ENCODE measurements at regions not wholly inside any gene's neighbourhood (a gene's known extent, or its start where the extent isn't known, plus 50 kb on each side); places are given as distances from the start of the nearest gene placed in this dataset.
A peak's percentile ranks its signal among the peaks of the same experiment; 100 is the strongest.

GRCh38 chr15:85959611-85960010 is 120.1 kb upstream of the AGBL1 start:
- Mint-ChIP-seq H3K27ac (no peak overlapping the region), H3K4me1 (ENCODE audit: low read depth in 2 of 2) (peaks cover 3 to 10% of the 10 kb centered on the region in 2 donors), H3K9me3 (no peaks in the 10 kb centered on the region), H3K4me3 (no peak overlapping the region), H3K36me3 (ENCODE audit: insufficient read depth) (no peaks in the 10 kb centered on the region), H3K27me3 (peaks cover 9 to 11% of the 10 kb centered on the region in 2 donors)
- no peak for DNase-seq
- ATAC-seq (replicated peaks), result no peak

DNA sequence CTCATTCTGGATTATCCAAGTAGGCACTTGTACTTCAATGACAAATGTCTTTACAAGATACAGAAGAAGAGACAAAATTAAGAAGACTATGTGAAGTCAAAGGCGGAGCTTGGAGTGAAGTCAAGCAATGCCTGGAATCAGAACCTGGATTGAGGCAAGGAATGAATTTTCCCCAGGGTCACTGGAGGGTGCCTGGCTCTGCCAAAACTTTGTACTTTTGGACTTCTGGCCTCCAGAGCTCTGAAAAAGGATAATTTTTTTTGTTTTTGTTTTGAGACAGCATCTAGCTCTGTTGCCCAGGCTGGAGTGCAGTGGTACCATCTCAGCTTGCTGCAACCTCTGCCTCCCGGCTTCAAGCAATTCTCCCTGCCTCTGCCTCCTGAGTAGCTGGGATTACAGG is 119.3 kb upstream of the AGBL1 start:
- peaks cover 11 to 15% of the 10 kb centered on the region in 2 donors for H3K27me3 Mint-ChIP-seq
- H3K9me3 Mint-ChIP-seq, result no peaks in the 10 kb centered on the region
- ATAC-seq (replicated peaks), result no peak
- no peaks in the 10 kb centered on the region for H3K36me3 Mint-ChIP-seq (ENCODE audit: insufficient read depth)
- no peak for DNase-seq
- no peak overlapping the region for H3K27ac Mint-ChIP-seq
- H3K4me3 Mint-ChIP-seq, result no peak overlapping the region
- H3K4me1 Mint-ChIP-seq (ENCODE audit: low read depth in 2 of 2), result peaks cover 1 to 9% of the 10 kb centered on the region in 2 donors

- Mint-ChIP-seq H3K36me3 (ENCODE audit: insufficient read depth) (no peaks in the 10 kb centered on the region), H3K4me1 (ENCODE audit: low read depth in 2 of 2) (peaks cover 0 to 4% of the 10 kb centered on the region in 2 donors), H3K27me3 (peaks cover 18 to 21% of the 10 kb centered on the region in 2 donors), H3K27ac (no peak overlapping the region), H3K4me3 (no peak overlapping the region), H3K9me3 (no peaks in the 10 kb centered on the region)
- DNase-seq (no peak), ATAC-seq (replicated peaks) (no peak)
Measured at GRCh38 chr15:85961821-85962220, 117.8 kb upstream of the AGBL1 start.

DNA sequence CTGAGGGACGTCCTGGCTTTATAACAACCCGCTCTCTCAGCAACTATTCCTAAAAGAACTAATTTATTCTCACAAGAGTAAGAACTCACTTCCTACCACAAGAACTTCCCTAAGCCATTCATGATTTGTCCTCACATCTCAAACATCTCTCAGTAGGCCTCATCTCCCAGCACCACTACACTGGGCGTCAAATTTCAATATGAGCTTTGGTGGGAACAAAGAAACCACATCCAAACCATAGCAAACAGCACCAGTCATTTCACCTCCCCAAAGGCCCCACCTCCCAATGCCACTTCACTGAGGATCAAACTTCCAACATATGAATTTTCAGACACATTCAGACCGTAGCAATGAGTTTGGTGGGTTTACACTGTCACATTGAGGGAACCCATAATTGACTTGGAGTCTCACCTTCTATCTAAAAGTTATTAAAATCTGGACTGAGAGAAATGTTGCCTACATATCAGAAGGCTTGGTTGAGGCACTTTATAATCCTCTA is 116.4 kb upstream of the AGBL1 start:
- ATAC-seq (replicated peaks) (no peak), DNase-seq (no peak)
- H3K9me3 Mint-ChIP-seq, result no peaks in the 10 kb centered on the region
- no peaks in the 10 kb centered on the region for H3K36me3 Mint-ChIP-seq (ENCODE audit: insufficient read depth)
- peaks cover 16 to 18% of the 10 kb centered on the region in 2 donors for H3K27me3 Mint-ChIP-seq
- H3K4me1 Mint-ChIP-seq (ENCODE audit: low read depth in 2 of 2), result peaks cover 0 to 4% of the 10 kb centered on the region in 2 donors
- H3K27ac Mint-ChIP-seq, result no peak overlapping the region
- H3K4me3 Mint-ChIP-seq, result no peak overlapping the region

- Mint-ChIP-seq H3K4me1 (ENCODE audit: low read depth in 2 of 2) (peaks cover 0 to 4% of the 10 kb centered on the region in 2 donors), H3K36me3 (ENCODE audit: insufficient read depth) (no peaks in the 10 kb centered on the region), H3K4me3 (no peak overlapping the region), H3K27ac (no peak overlapping the region), H3K27me3 (peaks cover 12 to 15% of the 10 kb centered on the region in 2 donors), H3K9me3 (no peaks in the 10 kb centered on the region)
- no peak for ATAC-seq (replicated peaks)
- DNase-seq, result no peak
Measured at GRCh38 chr15:85964471-85964870, 115.2 kb upstream of the AGBL1 start.

- H3K36me3 Mint-ChIP-seq (ENCODE audit: insufficient read depth), result no peaks in the 10 kb centered on the region
- H3K9me3 Mint-ChIP-seq, result no peaks in the 10 kb centered on the region
- H3K4me1 Mint-ChIP-seq (ENCODE audit: low read depth in 2 of 2), result peaks cover 0 to 4% of the 10 kb centered on the region in 2 donors
- no peak overlapping the region for H3K27ac Mint-ChIP-seq
- ATAC-seq (replicated peaks) (no peak), DNase-seq (no peak)
- no peak overlapping the region for H3K4me3 Mint-ChIP-seq
- peaks cover 12 to 15% of the 10 kb centered on the region in 2 donors for H3K27me3 Mint-ChIP-seq
Measured at GRCh38 chr15:85967553-85967952, 112.1 kb upstream of the AGBL1 start.

GRCh38 chr15:85972805-85973540 is 106.7 kb upstream of the AGBL1 start:
- ATAC-seq (replicated peaks), result no peak
- no peak overlapping the region for H3K27ac Mint-ChIP-seq

DNA sequence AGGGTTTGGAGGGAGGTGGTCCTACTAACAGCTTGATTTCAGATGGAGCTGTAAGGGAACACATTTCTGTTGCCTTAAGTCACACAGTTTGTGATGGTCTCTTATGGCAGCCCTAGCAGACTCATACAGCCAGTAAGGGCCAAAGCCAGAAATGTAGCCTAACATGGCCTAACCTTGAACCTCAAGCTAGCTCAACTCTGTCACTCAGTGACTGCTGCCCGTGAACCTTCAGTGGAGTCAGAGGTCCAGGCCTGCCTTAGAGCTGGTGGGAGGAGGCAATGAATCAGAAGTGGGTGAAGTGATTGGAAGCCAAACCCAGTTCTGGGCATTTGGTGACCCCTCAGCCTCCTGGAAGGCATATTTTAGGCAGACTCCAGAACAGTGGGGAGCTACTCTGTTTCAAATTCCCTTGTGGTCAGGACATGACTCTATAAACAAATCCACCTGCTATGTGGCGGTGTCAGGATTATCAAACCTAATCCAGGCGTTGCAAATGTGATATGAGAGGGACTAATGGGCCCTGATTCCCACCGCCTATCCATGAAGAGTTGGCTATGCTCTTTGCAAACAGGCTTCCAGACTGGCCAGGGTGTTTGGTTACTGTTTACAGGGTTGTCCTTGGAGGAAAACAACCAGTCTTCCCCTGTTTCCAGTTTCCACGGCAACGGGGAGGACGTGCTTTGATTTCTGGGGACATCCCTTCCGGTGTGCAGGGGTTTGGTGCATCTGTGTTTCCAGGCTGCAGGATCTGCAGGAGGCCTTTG is 105.9 kb upstream of the AGBL1 start:
- Mint-ChIP-seq H3K4me3 (no peak overlapping the region), H3K4me1 (ENCODE audit: low read depth in 2 of 2) (peaks cover 0 to 4% of the 10 kb centered on the region in 2 donors), H3K9me3 (no peaks in the 10 kb centered on the region), H3K36me3 (ENCODE audit: insufficient read depth) (no peaks in the 10 kb centered on the region), H3K27me3 (peaks cover 2 to 41% of the 10 kb centered on the region in 2 donors), H3K27ac (peak overlapping the region in 1 of 2 donors; percentile 38)
- DNase-seq (no peak), ATAC-seq (replicated peaks) (no peak)

More at GRCh38 chr15:85972805-85973540, 106.7 kb upstream of the AGBL1 start:
- Mint-ChIP-seq H3K36me3 (ENCODE audit: insufficient read depth) (no peaks in the 10 kb centered on the region), H3K27me3 (peaks cover 0 to 35% of the 10 kb centered on the region in 2 donors), H3K4me3 (no peak overlapping the region), H3K4me1 (ENCODE audit: low read depth in 2 of 2) (peaks cover 0 to 4% of the 10 kb centered on the region in 2 donors), H3K9me3 (no peaks in the 10 kb centered on the region)
- DNase-seq, result no peak

DNA sequence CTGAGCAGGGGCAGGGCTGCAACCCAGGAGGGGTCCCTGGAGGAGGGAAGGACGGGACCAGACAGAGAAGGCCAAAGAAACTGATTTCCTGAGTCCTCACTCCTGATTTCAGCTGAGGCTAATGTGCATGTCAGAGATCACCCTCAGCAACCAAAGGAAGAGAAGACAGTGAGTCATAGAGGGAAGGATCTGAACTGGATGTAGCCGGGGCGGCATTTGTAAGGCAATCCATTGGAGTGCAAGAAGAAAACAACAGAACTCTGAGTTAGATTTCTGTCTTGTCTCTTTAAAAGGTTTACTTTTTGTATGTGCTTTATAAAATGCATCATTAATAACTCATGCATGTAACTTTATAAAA is 105.3 kb upstream of the AGBL1 start:
- Mint-ChIP-seq H3K4me1 (ENCODE audit: low read depth in 2 of 2) (peaks cover 0 to 4% of the 10 kb centered on the region in 2 donors), H3K27me3 (peaks cover 8 to 45% of the 10 kb centered on the region in 2 donors), H3K36me3 (ENCODE audit: insufficient read depth) (no peaks in the 10 kb centered on the region), H3K4me3 (no peak overlapping the region), H3K9me3 (no peaks in the 10 kb centered on the region), H3K27ac (peak overlapping the region in 1 of 2 donors; percentile 38)
- ATAC-seq (replicated peaks), result no peak
- no peak for DNase-seq

GRCh38 chr15:85974742-85975141 is 104.9 kb upstream of the AGBL1 start:
- Mint-ChIP-seq H3K27me3 (peaks cover 12 to 49% of the 10 kb centered on the region in 2 donors), H3K4me1 (ENCODE audit: low read depth in 2 of 2) (peaks cover 0 to 4% of the 10 kb centered on the region in 2 donors), H3K36me3 (ENCODE audit: insufficient read depth) (no peaks in the 10 kb centered on the region), H3K27ac (no peak overlapping the region), H3K4me3 (no peak overlapping the region), H3K9me3 (no peaks in the 10 kb centered on the region)
- DNase-seq, result no peak
- no peak for ATAC-seq (replicated peaks)

- Mint-ChIP-seq H3K9me3 (no peaks in the 10 kb centered on the region), H3K4me1 (ENCODE audit: low read depth in 2 of 2) (peaks cover 0 to 4% of the 10 kb centered on the region in 2 donors), H3K27me3 (peaks cover 21 to 57% of the 10 kb centered on the region in 2 donors), H3K36me3 (ENCODE audit: insufficient read depth) (no peaks in the 10 kb centered on the region), H3K4me3 (no peak overlapping the region), H3K27ac (no peak overlapping the region)
- no peak for DNase-seq
- no peak for ATAC-seq (replicated peaks)
Measured at GRCh38 chr15:85976102-85976501, 103.6 kb upstream of the AGBL1 start.

DNA sequence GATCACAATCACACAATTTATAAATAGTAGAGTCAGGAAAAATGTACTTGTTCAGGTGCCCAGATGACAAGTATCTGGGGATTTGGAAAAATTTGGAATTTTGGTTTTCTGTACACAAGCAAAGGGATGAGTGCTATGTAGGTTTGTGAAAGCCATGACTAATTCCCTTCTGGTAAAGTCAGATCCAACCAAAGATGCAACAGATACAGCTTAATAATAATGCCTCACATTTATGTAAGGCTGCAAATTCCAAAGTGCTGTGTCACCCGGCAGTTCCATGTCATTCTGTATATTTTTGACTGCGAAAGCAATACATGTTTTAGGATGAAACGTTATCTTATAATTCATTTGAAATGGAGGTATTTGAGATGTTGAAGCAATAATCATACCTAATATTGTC is 102.7 kb upstream of the AGBL1 start:
- ATAC-seq (replicated peaks) (no peak), DNase-seq (no peak)
- Mint-ChIP-seq H3K27me3 (peaks cover 28 to 49% of the 10 kb centered on the region in 2 donors), H3K4me3 (no peak overlapping the region), H3K4me1 (ENCODE audit: low read depth in 2 of 2) (peaks cover 0 to 4% of the 10 kb centered on the region in 2 donors), H3K36me3 (ENCODE audit: insufficient read depth) (no peaks in the 10 kb centered on the region), H3K27ac (no peak overlapping the region), H3K9me3 (no peaks in the 10 kb centered on the region)

DNA sequence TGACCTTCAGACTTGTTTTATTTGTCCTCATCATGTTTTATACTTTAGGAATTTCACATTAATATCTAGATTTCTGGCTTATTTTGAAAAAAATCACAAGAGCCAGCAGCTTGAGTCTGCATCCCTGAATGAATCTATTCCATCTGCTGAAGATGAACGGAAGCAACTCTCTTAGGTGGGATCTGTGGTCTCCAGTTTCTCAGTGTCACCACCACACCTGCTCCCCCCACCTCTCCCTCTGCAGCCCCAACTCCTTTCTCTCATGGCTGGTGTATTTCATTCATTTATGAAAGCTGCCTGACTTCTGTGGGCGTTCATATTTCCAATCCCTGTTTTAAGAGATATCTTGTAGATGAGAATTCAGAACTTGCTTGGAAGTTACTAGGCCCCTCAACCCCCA is 102.1 kb upstream of the AGBL1 start:
- ATAC-seq (replicated peaks) (no peak), DNase-seq (no peak)
- Mint-ChIP-seq H3K4me1 (ENCODE audit: low read depth in 2 of 2) (peaks cover 0 to 4% of the 10 kb centered on the region in 2 donors), H3K27ac (no peak overlapping the region), H3K36me3 (ENCODE audit: insufficient read depth) (no peaks in the 10 kb centered on the region), H3K9me3 (no peaks in the 10 kb centered on the region), H3K4me3 (no peak overlapping the region), H3K27me3 (peaks cover 34 to 49% of the 10 kb centered on the region in 2 donors)

DNA sequence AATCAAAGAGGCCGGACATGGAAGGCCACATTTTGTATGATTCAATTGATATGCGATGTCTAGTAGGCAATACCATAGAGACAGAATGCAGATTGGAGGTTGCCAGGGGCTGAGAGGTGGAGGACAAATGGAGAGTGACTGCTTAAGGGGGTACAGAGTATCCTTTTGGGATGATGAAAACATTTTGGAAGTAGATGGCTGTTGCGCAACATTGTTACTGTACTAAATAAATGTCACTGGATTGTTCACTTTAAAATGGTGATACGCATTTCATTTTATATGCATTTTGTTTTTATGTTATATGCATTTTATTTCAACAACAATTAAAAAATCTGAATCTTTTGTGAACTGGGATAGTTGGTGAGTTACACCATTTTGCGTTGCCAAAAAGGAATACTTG is 99.7 kb upstream of the AGBL1 start:
- no peak for DNase-seq
- no peak overlapping the region for H3K4me3 Mint-ChIP-seq
- no peak overlapping the region for H3K27ac Mint-ChIP-seq
- ATAC-seq (replicated peaks), result no peak
- peaks cover 34 to 39% of the 10 kb centered on the region in 2 donors for H3K27me3 Mint-ChIP-seq
- no peaks in the 10 kb centered on the region for H3K36me3 Mint-ChIP-seq (ENCODE audit: insufficient read depth)
- H3K9me3 Mint-ChIP-seq, result no peaks in the 10 kb centered on the region
- peaks cover 0 to 2% of the 10 kb centered on the region in 2 donors for H3K4me1 Mint-ChIP-seq (ENCODE audit: low read depth in 2 of 2)
